ENCODE measurements at regions not wholly inside any gene's neighbourhood (a gene's known extent, or its start where the extent isn't known, plus 50 kb on each side); places are given as distances from the start of the nearest gene placed in this dataset.

DNA sequence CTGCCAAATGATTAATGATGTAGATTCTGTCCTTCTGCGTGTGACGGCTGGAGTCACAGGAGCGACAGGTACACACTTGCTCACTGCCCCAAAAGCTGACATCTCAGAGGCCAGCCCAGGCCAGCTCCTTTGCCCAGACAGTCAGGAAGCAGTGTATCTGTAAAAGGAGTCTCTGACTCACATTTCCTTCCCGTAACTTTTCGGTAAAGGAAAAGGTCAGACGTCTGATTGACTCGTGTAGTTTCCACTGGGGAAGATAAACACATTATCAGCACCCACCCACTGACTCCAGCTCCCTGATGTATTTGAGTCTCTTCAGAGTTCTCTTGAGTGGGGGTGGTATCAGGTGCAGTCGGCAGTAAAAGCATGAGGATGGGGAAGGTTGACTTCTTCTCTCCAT is 64.4 kb upstream of the WWC1 start:
- H3K9ac ChIP-seq (ENCODE audit: low read length), result no peak overlapping the region
- no peak overlapping the region for H3K27ac ChIP-seq (ENCODE audit: low read length)
- no peak overlapping the region for H3K4me3 ChIP-seq (ENCODE audit: low read length)

DNA sequence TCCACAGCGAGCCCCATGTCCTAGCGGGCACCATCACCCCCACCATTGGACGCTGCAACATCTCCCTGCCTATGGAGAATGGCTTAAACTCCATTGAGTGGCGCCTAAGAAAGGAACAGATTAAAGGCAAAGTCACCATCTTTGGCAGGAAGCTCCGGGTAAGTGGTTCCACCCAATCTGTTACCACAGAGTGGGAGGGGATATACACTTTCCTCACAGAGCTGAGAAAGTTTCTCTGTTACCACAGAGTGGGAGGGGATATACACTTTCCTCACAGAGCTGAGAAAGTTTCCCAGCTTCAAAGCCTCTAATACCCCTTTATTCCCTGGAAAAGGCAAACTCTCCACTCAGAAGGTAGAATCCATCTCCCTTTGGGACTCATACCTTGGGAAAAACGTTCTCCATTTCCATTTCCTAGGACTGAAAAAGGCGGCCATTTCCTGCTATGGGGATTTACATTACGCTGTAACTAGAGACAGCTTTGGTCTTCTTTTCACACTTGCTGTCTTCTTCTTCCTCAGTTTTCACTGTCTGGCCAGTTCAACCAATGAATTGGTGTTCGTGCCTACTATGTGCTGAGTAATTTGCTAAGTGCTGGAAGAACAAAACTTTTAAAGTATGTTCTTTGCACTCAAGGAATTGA is 63.4 kb upstream of the WWC1 start:
- no peaks in the 10 kb centered on the region for H3K4me1 ChIP-seq (ENCODE audit: control insufficient read depth, low read depth, low read length)
- no peak overlapping the region for H3K4me3 ChIP-seq (ENCODE audit: low read length)
- H3K36me3 ChIP-seq (ENCODE audit: control insufficient read depth, low read depth, low read length), result no peaks in the 10 kb centered on the region
- H3K9me3 ChIP-seq (ENCODE audit: control insufficient read depth, low read depth, low read length), result no peaks in the 10 kb centered on the region
- H3K27ac ChIP-seq (ENCODE audit: low read length), result no peak overlapping the region
- H3K9ac ChIP-seq (ENCODE audit: low read length), result no peak overlapping the region
- no peaks in the 10 kb centered on the region for H3K27me3 ChIP-seq (ENCODE audit: control insufficient read depth, insufficient read depth, low read length)

More for the DNA sequence above, 64.4 kb upstream of the WWC1 start:
- no peaks in the 10 kb centered on the region for H3K27me3 ChIP-seq (ENCODE audit: control insufficient read depth, insufficient read depth, low read length)
- no peaks in the 10 kb centered on the region for H3K9me3 ChIP-seq (ENCODE audit: control insufficient read depth, low read depth, low read length)
- no peaks in the 10 kb centered on the region for H3K36me3 ChIP-seq (ENCODE audit: control insufficient read depth, low read depth, low read length)
- no peaks in the 10 kb centered on the region for H3K4me1 ChIP-seq (ENCODE audit: control insufficient read depth, low read depth, low read length)

DNA sequence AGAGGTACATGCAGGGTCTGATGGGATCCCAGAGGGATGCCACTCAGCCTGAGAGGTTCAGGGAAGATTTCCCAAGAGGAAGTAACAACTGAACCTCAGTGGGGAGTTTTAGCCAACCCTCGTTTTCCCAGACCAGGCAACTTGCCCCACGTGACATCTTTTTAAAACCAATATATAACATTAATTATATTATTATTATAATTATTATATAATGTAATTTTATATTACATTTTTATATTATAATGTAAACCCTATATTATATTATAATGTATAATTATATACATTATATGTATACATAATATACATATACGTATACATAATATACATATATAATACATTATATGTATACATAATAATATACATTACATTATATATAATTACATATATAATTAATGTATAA is 62.8 kb upstream of the WWC1 start:
- H3K9me3 ChIP-seq (ENCODE audit: control insufficient read depth, low read depth, low read length), result no peaks in the 10 kb centered on the region
- H3K27me3 ChIP-seq (ENCODE audit: control insufficient read depth, insufficient read depth, low read length), result no peaks in the 10 kb centered on the region
- no peaks in the 10 kb centered on the region for H3K4me1 ChIP-seq (ENCODE audit: control insufficient read depth, low read depth, low read length)
- H3K36me3 ChIP-seq (ENCODE audit: control insufficient read depth, low read depth, low read length), result no peaks in the 10 kb centered on the region
- no peak overlapping the region for H3K27ac ChIP-seq (ENCODE audit: low read length)
- no peak overlapping the region for H3K9ac ChIP-seq (ENCODE audit: low read length)
- no peak overlapping the region for H3K4me3 ChIP-seq (ENCODE audit: low read length)

DNA sequence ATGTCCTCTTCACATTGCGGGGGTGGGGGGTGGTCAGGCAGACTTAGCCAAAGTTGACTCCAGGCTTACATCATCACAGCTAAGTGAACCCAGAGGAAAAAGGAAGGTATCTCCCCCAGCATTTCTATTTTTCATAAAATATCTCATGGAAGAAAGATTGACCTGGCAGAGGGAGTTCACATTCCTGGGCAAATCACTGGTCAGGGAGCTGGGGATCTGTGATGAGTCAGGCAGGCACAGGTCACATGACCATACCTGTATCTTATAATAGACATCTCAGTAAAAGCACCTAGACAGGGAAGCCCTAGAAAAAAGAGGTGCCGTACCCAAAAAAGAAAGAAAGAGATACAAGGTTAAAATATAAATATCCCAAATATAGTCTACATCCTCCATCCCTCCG is 57.3 kb upstream of the WWC1 start:
- Histone ChIP-seq H3K4me1 (ENCODE audit: control insufficient read depth, low read depth, low read length) (no peaks in the 10 kb centered on the region), H3K9me3 (ENCODE audit: control insufficient read depth, low read depth, low read length) (no peaks in the 10 kb centered on the region), H3K9ac (ENCODE audit: low read length) (no peak overlapping the region), H3K27ac (ENCODE audit: low read length) (no peak overlapping the region), H3K36me3 (ENCODE audit: control insufficient read depth, low read depth, low read length) (no peaks in the 10 kb centered on the region), H3K27me3 (ENCODE audit: control insufficient read depth, insufficient read depth, low read length) (no peaks in the 10 kb centered on the region), H3K4me3 (ENCODE audit: low read length) (no peak overlapping the region)

DNA sequence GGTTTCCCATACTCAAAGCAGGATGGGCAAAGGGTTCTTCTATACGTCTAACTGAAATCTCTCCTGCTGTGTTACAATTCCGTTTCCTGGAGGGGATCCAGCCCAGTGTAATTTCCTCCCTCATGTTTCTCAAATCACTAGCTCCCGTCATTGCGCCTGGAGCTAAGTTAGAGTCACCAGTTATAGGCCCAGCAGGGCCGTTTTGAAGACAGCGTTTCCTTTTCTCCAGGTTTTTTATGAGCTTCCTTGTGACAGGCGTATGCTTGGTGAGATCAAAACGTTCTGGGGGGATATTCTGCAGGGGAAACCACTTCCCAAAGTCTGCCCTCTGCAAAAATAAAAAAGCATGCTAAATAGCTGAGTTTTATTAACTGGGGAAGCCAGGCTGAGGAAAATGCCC is 53.0 kb upstream of the WWC1 start:
- no peak overlapping the region for H3K4me3 ChIP-seq (ENCODE audit: low read length)
- H3K9me3 ChIP-seq (ENCODE audit: control insufficient read depth, low read depth, low read length), result no peaks in the 10 kb centered on the region
- H3K36me3 ChIP-seq (ENCODE audit: control insufficient read depth, low read depth, low read length), result no peaks in the 10 kb centered on the region
- H3K4me1 ChIP-seq (ENCODE audit: control insufficient read depth, low read depth, low read length), result no peaks in the 10 kb centered on the region
- no peak overlapping the region for H3K9ac ChIP-seq (ENCODE audit: low read length)
- H3K27ac ChIP-seq (ENCODE audit: low read length), result no peak overlapping the region
- H3K27me3 ChIP-seq (ENCODE audit: control insufficient read depth, insufficient read depth, low read length), result peaks cover 8% of the 10 kb centered on the region

DNA sequence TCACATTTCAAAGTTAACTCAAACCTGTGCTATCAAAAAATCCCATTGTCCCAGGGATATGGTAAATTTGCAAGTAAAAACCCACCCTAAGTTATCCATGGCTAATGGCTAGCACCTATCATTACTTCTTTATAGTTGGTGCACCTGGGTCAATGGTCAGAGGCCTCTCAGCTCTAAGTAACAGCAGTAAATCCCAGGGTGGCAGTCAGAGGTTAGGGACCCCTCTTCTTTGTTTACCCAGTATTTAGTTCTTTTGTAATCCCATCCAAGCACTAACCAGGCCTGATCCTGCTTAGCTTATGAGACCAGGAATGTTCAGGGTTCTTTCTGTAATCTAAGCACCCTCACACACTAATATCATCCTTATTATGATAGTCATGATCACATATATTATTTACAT is 52.1 kb upstream of the WWC1 start:
- H3K27me3 ChIP-seq (ENCODE audit: control insufficient read depth, insufficient read depth, low read length), result peaks cover 8% of the 10 kb centered on the region
- no peak overlapping the region for H3K9ac ChIP-seq (ENCODE audit: low read length)
- no peak overlapping the region for H3K27ac ChIP-seq (ENCODE audit: low read length)
- no peak overlapping the region for H3K4me3 ChIP-seq (ENCODE audit: low read length)
- no peaks in the 10 kb centered on the region for H3K9me3 ChIP-seq (ENCODE audit: control insufficient read depth, low read depth, low read length)
- no peaks in the 10 kb centered on the region for H3K36me3 ChIP-seq (ENCODE audit: control insufficient read depth, low read depth, low read length)
- H3K4me1 ChIP-seq (ENCODE audit: control insufficient read depth, low read depth, low read length), result no peaks in the 10 kb centered on the region
